ENCODE measurements at regions not wholly inside any gene's neighbourhood (a gene's known extent, or its start where the extent isn't known, plus 50 kb on each side); places are given as distances from the start of the nearest gene placed in this dataset.

GRCh38 chr3:76132154-76132470 is 346.8 kb upstream of the ZNF717 start:
- no peak overlapping the region for H3K27ac Mint-ChIP-seq (ENCODE audit: unreplicated experiment)
- H3K27me3 Mint-ChIP-seq (ENCODE audit: low read depth), result peaks cover 2% of the 10 kb centered on the region

GRCh38 chr3:76134166-76134565 is 348.8 kb upstream of the ZNF717 start:
- no peaks in the 10 kb centered on the region for H3K4me1 Mint-ChIP-seq (ENCODE audit: low read depth)
- no peaks in the 10 kb centered on the region for H3K36me3 Mint-ChIP-seq (ENCODE audit: low read depth)
- H3K27me3 Mint-ChIP-seq (ENCODE audit: low read depth), result peaks cover 3% of the 10 kb centered on the region
- H3K9me3 Mint-ChIP-seq (ENCODE audit: low read depth), result no peaks in the 10 kb centered on the region
- no peak overlapping the region for H3K27ac Mint-ChIP-seq (ENCODE audit: unreplicated experiment)
- TF ChIP-seq CTCF (IDR thresholded peaks at IDR 0.05), result no peak
- no peak overlapping the region for H3K4me3 Mint-ChIP-seq (ENCODE audit: unreplicated experiment)
- DNase-seq (ENCODE audit: low spot score), result no peak

More at GRCh38 chr3:76132154-76132470, 346.8 kb upstream of the ZNF717 start:
- DNase-seq (ENCODE audit: low spot score), result no peak
- Mint-ChIP-seq H3K4me3 (ENCODE audit: unreplicated experiment) (no peak overlapping the region), H3K36me3 (ENCODE audit: low read depth) (no peaks in the 10 kb centered on the region), H3K4me1 (ENCODE audit: low read depth) (no peaks in the 10 kb centered on the region), H3K9me3 (ENCODE audit: low read depth) (no peaks in the 10 kb centered on the region)
- TF ChIP-seq CTCF (IDR thresholded peaks at IDR 0.05), result no peak

GRCh38 chr3:76138921-76139320 is 353.6 kb upstream of the ZNF717 start:
- no peak for TF ChIP-seq CTCF (IDR thresholded peaks at IDR 0.05)
- H3K9me3 Mint-ChIP-seq (ENCODE audit: low read depth), result no peaks in the 10 kb centered on the region
- DNase-seq (ENCODE audit: low spot score), result no peak
- peaks cover 3% of the 10 kb centered on the region for H3K27me3 Mint-ChIP-seq (ENCODE audit: low read depth)
- no peak overlapping the region for H3K4me3 Mint-ChIP-seq (ENCODE audit: unreplicated experiment)
- peaks cover under 1% of the 10 kb centered on the region for H3K4me1 Mint-ChIP-seq (ENCODE audit: low read depth)
- H3K36me3 Mint-ChIP-seq (ENCODE audit: low read depth), result no peaks in the 10 kb centered on the region
- H3K27ac Mint-ChIP-seq (ENCODE audit: unreplicated experiment), result no peak overlapping the region

- H3K27ac Mint-ChIP-seq (ENCODE audit: unreplicated experiment), result no peak overlapping the region
- no peak for DNase-seq (ENCODE audit: low spot score)
- H3K27me3 Mint-ChIP-seq (ENCODE audit: low read depth), result peaks cover 2% of the 10 kb centered on the region
- H3K36me3 Mint-ChIP-seq (ENCODE audit: low read depth), result no peaks in the 10 kb centered on the region
- H3K4me3 Mint-ChIP-seq (ENCODE audit: unreplicated experiment), result no peak overlapping the region
- peaks cover 3% of the 10 kb centered on the region for H3K4me1 Mint-ChIP-seq (ENCODE audit: low read depth)
- peaks cover 5% of the 10 kb centered on the region for H3K9me3 Mint-ChIP-seq (ENCODE audit: low read depth)
- no peak for TF ChIP-seq CTCF (IDR thresholded peaks at IDR 0.05)
These were observed 362.5 kb upstream of the ZNF717 start for GRCh38 chr3:76147846-76148245.

- no peak overlapping the region for H3K27ac Mint-ChIP-seq (ENCODE audit: unreplicated experiment)
- TF ChIP-seq CTCF (IDR thresholded peaks at IDR 0.05), result no peak
- H3K4me3 Mint-ChIP-seq (ENCODE audit: unreplicated experiment), result no peak overlapping the region
- no peaks in the 10 kb centered on the region for H3K36me3 Mint-ChIP-seq (ENCODE audit: low read depth)
- H3K9me3 Mint-ChIP-seq (ENCODE audit: low read depth), result peaks cover 8% of the 10 kb centered on the region
- peaks cover 2% of the 10 kb centered on the region for H3K27me3 Mint-ChIP-seq (ENCODE audit: low read depth)
- DNase-seq (ENCODE audit: low spot score), result no peak
- H3K4me1 Mint-ChIP-seq (ENCODE audit: low read depth), result no peaks in the 10 kb centered on the region
These were observed 366.7 kb upstream of the ZNF717 start for GRCh38 chr3:76152028-76152427.

All from chondrocyte (in vitro differentiated cells).